Spleen (tissue), 11 donors: ENCODE measurements at regions not wholly inside any gene's neighbourhood (a gene's known extent, or its start where the extent isn't known, plus 50 kb on each side); places are given as distances from the start of the nearest gene placed in this dataset.

ENCODE experiments used
- DNase-seq: peaks from one replicate; pipeline ENCODE4 v3.0.0-alpha.2; 2020
- H3K27ac ChIP-seq, 8 donors: fragments of 200-600 bp; sonication (generic) in 7 of 8; 1 replicate in 4 of 8; 2 replicates in 4 of 8; pipeline versions ENCODE4 v1.5.0 to v1.8.0; 2016 to 2021; ENCODE audit warnings: inconsistent platforms in 4 of 8, mild to moderate bottlenecking in 4 of 8, moderate library complexity in 1 of 8
- H3K27me3 ChIP-seq, 7 donors: fragments of 200-600 bp; sonication (generic) in 6 of 7; replicated peaks in 1 of 7; 1 replicate in 4 of 7; 2 replicates in 3 of 7; pipeline versions ENCODE4 v1.5.0 to v1.8.0; 2016 to 2021; ENCODE audit warnings: inconsistent platforms in 3 of 7, mild to moderate bottlenecking in 1 of 7
- H3K36me3 ChIP-seq, 6 donors: fragments of 200-600 bp; sonication (generic) in 5 of 6; 1 replicate in 4 of 6; 2 replicates in 2 of 6; pipeline versions ENCODE4 v1.5.0 to v1.8.0; 2016 to 2021; ENCODE audit warnings: inconsistent platforms in 2 of 6
- H3K4me1 ChIP-seq, 6 donors: fragments of 200-600 bp; sonication (generic) in 5 of 6; 1 replicate in 3 of 6; 2 replicates in 3 of 6; pipeline versions ENCODE4 v1.5.0 to v1.8.0; 2016 to 2021; ENCODE audit warnings: inconsistent platforms in 3 of 6
- H3K4me3 ChIP-seq, 8 donors: fragments of 200-600 bp; sonication (generic) in 7 of 8; 1 replicate in 4 of 8; 2 replicates in 4 of 8; pipeline versions ENCODE4 v1.5.0 to v1.8.0; 2016 to 2021; ENCODE audit warnings: inconsistent platforms in 4 of 8, mild to moderate bottlenecking in 4 of 8, moderate library complexity in 2 of 8
- H3K9me3 ChIP-seq, 8 donors: fragments of 200-600 bp; sonication (generic) in 7 of 8; 1 replicate in 4 of 8; 2 replicates in 4 of 8; pipeline versions ENCODE4 v1.5.0 to v1.8.0; 2016 to 2021; ENCODE audit warnings: inconsistent platforms in 4 of 8
- CTCF ChIP-seq, 11 experiments: fragments of 200-600 bp in 7 of 11; fragments of 450-650 bp in 4 of 11; sonication (generic) in 4 of 11; IDR thresholded peaks in 8 of 11; conservative IDR thresholded peaks in 3 of 11; 1 replicate in 7 of 11; 2 replicates in 4 of 11; pipeline versions ENCODE4 v1.4.0 to v1.8.0; 2016 to 2021; ENCODE audit warnings: antibody characterized with exemption in 11 of 11, inconsistent platforms in 4 of 11, mild to moderate bottlenecking in 1 of 11
- POLR2A ChIP-seq, 3 donors: fragments of 450-650 bp; IDR thresholded peaks; one replicate each; pipeline ENCODE4 v1.5.1; 2017; ENCODE audit warnings: antibody characterized with exemption in 3 of 3, mild to moderate bottlenecking in 1 of 3
- POLR2AphosphoS5 ChIP-seq, 3 donors: sonication (generic); formaldehyde crosslinking; IDR thresholded peaks; one replicate each; pipeline ENCODE4 v1.5.1; 2017; ENCODE audit warnings: antibody characterized with exemption in 3 of 3
- WGBS, 5 donors: extraction: QIAGEN DNeasy Blood & Tissue Kit in 3 of 5; methylation state at CpG; one replicate each; pipeline versions ENCODE4 v1.1.5 to v1.1.7; 2013 to 2018; 5-methylcytosine and 5-hydroxymethylcytosine counted together
- intact Hi-C: fragments of 100-400 bp; cut with DNase I; formaldehyde crosslinking; loops from one replicate; pipeline ENCODE4 v1.15.0; 2023; ENCODE audit warnings: low total_unique reads
- donor health status: healthy with polysubstance abuse.
- donor health status: DM: no; HTN: no; CAD: no; lungs with moderate emphysema.
- donor health status: DM: no; HTN: no; CAD: no.
- donor health status: Bipolar disorder and iron deficiency.
- donor health status: healthy.
- donor health status: DM: no; HTN: no; CAD: no.
- donor health status: DM: yes; HTN: yes; CAD: no.

GRCh38 chr11:10386361-10386760 lies 68.7 kb upstream of the AMPD3 start:
- DNase-seq = no peak
- Histone ChIP-seq H3K27ac (no peak overlapping the region), H3K4me1 (no peaks in the 10 kb centered on the region), H3K9me3 (no peaks in the 10 kb centered on the region), H3K36me3 (no peaks in the 10 kb centered on the region), H3K4me3 (no peak overlapping the region), H3K27me3 (peaks cover 0 to 61% (median 5%) of the 10 kb centered on the region in 7 donors)
- TF ChIP-seq CTCF (IDR thresholded peaks at IDR 0.05 in 8 of 11, conservative IDR thresholded peaks at IDR 0.05 in 3 of 11) (no peak), POLR2AphosphoS5 (IDR thresholded peaks at IDR 0.05) (no peak), POLR2A (IDR thresholded peaks at IDR 0.05) (no peak)
- 49 to 70% (median 62%) methylated on average over 5 of the region's 5 CpGs for WGBS, 5 donors
- intact Hi-C loops = no loop called here

DNA sequence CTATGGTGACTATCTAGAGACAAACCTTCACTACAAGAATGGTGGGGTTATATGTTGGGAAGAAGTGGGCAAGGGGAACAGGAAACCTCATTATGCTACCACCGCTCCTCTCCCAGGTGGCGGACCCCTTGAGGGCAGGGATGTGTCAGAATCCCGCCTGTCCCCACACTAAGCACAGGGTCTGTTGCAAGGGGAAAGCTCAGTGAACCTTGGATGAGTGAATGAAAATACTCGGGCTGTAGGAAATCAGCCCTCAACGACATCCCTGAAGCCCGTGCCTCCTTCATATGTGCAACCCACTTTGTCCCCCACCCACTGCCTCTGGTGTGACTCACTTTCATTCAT lies 68.2 kb upstream of the AMPD3 start:
- H3K4me3 ChIP-seq = no peak overlapping the region
- no peak overlapping the region for H3K27ac ChIP-seq
- DNase-seq = no peak
- H3K27me3 ChIP-seq = peaks cover 0 to 56% (median 5%) of the 10 kb centered on the region in 7 donors
- no peaks in the 10 kb centered on the region for H3K36me3 ChIP-seq
- no peaks in the 10 kb centered on the region for H3K4me1 ChIP-seq
- H3K9me3 ChIP-seq = no peaks in the 10 kb centered on the region
- TF ChIP-seq POLR2A (IDR thresholded peaks at IDR 0.05) = no peak
- no peak for TF ChIP-seq CTCF (IDR thresholded peaks at IDR 0.05 in 8 of 11, conservative IDR thresholded peaks at IDR 0.05 in 3 of 11)
- TF ChIP-seq POLR2AphosphoS5 (IDR thresholded peaks at IDR 0.05) = no peak
- intact Hi-C loops = no loop called here
- 64 to 82% (median 68%) methylated on average over 6 of the region's 6 CpGs for WGBS, 5 donors

- Histone ChIP-seq H3K4me1 (no peaks in the 10 kb centered on the region), H3K27me3 (peaks cover 0 to 56% (median 5%) of the 10 kb centered on the region in 7 donors), H3K27ac (no peak overlapping the region), H3K4me3 (no peak overlapping the region), H3K9me3 (no peaks in the 10 kb centered on the region), H3K36me3 (no peaks in the 10 kb centered on the region)
- TF ChIP-seq POLR2AphosphoS5 (IDR thresholded peaks at IDR 0.05) (no peak), POLR2A (IDR thresholded peaks at IDR 0.05) (no peak), CTCF (IDR thresholded peaks at IDR 0.05 in 8 of 11, conservative IDR thresholded peaks at IDR 0.05 in 3 of 11) (no peak)
- DNase-seq = no peak
- intact Hi-C loops = no loop called here
- WGBS, 5 donors = 75 to 89% (median 79%) methylated on average over 17 of the region's 17 CpGs
Observed at GRCh38 chr11:10387206-10388083, 67.6 kb upstream of the AMPD3 start.

DNA sequence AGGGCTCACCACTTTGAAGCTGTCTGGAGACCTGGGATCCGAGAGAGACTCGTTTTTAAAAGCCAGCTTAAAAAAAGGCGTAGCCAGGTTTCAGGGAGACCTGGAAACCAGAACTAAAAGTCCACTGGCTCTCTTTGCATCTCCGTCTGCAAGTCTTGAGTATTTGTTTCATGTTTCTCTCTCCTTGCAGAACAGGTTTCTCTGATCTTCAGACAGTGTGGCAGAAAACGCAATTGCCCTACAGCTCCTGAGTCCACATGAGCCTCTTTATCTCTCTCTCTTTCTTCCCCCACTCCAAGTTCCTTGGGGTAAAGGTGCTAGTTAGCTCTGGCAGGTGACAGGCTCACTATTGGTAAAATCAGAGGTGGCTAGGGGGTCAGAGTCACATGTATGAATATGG lies 67.0 kb upstream of the AMPD3 start:
- no peak for DNase-seq
- H3K36me3 ChIP-seq = no peaks in the 10 kb centered on the region
- no peak for TF ChIP-seq POLR2A (IDR thresholded peaks at IDR 0.05)
- TF ChIP-seq CTCF (IDR thresholded peaks at IDR 0.05 in 8 of 11, conservative IDR thresholded peaks at IDR 0.05 in 3 of 11) = no peak
- no peak for TF ChIP-seq POLR2AphosphoS5 (IDR thresholded peaks at IDR 0.05)
- H3K27ac ChIP-seq = no peak overlapping the region
- no peak overlapping the region for H3K4me3 ChIP-seq
- WGBS, 5 donors = 63 to 71% (median 68%) methylated on average over 5 of the region's 5 CpGs
- H3K9me3 ChIP-seq = no peaks in the 10 kb centered on the region
- H3K4me1 ChIP-seq = no peaks in the 10 kb centered on the region
- H3K27me3 ChIP-seq = peaks cover 0 to 54% (median 5%) of the 10 kb centered on the region in 7 donors
- intact Hi-C loops = no loop called here
